Lower leg skin (tissue), 4 donors: ENCODE measurements at regions not wholly inside any gene's neighbourhood (a gene's known extent, or its start where the extent isn't known, plus 50 kb on each side); places are given as distances from the start of the nearest gene placed in this dataset.

Source experiments
- DNase-seq, 2 donors: peaks; one replicate each; pipeline ENCODE4 v3.0.0-alpha.2; 2019; ENCODE audit warnings: low spot score in 2 of 2
- H3K4me3 ChIP-seq: fragments of 200-600 bp; sonication (generic); 2 replicates; pipeline ENCODE4 v1.5.1; 2017; ENCODE audit warnings: mild to moderate bottlenecking, low read depth; ENCODE audit not compliant: poor library complexity, severe bottlenecking
- POLR2A ChIP-seq, 2 donors: fragments of 450-650 bp; IDR thresholded peaks; one replicate each; pipeline ENCODE4 v1.6.1; 2016 to 2017; ENCODE audit warnings: antibody characterized with exemption in 2 of 2, mild to moderate bottlenecking in 1 of 2, moderate library complexity in 1 of 2
- WGBS, 2 donors: methylation state at CpG; one replicate each; pipeline ENCODE4 v1.1.5; 2018; 5-methylcytosine and 5-hydroxymethylcytosine counted together
- intact Hi-C: fragments of 100-400 bp; cut with DNase I; formaldehyde crosslinking; loops from one replicate; pipeline ENCODE4 v1.15.0; 2023; ENCODE audit warnings: low total_unique reads
- TF ChIP-seq, protein P1 (sequence below), 3 donors: fragments of 450-650 bp; IDR thresholded peaks; one replicate each; pipeline ENCODE4 v1.5.1; 2016; ENCODE audit warnings: antibody characterized with exemption in 3 of 3, mild to moderate bottlenecking in 3 of 3, moderate library complexity in 2 of 3

DNA sequence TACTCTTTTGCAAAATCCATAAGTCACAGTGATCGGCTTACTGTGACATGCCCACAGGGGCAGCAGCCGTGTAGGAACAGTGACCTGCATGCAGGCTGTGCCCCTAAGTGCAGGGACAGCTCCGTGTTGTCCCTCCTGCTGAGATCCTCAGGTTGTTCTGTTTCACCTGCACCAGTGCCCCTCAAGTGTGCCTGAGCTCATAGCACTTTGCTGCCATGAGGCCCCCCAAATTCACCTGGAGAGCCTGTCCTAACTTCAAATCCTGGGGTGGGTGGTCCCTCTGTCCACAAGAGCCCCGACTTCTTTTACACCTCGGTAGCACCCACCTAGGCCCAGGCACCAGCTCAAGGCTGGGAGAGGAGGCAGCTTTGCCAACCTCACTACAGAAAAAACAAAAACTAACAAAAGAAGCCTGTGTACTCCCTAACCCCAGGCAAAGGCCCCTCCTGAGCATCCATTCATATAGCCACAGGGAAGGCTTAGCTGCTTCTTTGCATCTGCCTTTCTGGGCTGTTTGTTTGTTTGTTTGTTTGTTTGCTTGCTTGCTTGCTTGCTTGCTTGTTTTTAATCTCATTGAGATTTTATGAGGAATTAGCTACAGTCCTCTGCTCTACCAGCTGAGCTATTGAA, 214.5 kb downstream of the AUH start:
- DNase-seq: peak in 1 of 2 donors; percentile 82
- 89% methylated on average over 5 of the region's 5 CpGs for WGBS, 2 donors
- intact Hi-C loops: no loop called here
- TF ChIP-seq, protein P1, sequence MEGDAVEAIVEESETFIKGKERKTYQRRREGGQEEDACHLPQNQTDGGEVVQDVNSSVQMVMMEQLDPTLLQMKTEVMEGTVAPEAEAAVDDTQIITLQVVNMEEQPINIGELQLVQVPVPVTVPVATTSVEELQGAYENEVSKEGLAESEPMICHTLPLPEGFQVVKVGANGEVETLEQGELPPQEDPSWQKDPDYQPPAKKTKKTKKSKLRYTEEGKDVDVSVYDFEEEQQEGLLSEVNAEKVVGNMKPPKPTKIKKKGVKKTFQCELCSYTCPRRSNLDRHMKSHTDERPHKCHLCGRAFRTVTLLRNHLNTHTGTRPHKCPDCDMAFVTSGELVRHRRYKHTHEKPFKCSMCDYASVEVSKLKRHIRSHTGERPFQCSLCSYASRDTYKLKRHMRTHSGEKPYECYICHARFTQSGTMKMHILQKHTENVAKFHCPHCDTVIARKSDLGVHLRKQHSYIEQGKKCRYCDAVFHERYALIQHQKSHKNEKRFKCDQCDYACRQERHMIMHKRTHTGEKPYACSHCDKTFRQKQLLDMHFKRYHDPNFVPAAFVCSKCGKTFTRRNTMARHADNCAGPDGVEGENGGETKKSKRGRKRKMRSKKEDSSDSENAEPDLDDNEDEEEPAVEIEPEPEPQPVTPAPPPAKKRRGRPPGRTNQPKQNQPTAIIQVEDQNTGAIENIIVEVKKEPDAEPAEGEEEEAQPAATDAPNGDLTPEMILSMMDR (IDR thresholded peaks at IDR 0.05): no peak
- no peak for TF ChIP-seq POLR2A (IDR thresholded peaks at IDR 0.05)
- no peak overlapping the region for H3K4me3 ChIP-seq

DNA sequence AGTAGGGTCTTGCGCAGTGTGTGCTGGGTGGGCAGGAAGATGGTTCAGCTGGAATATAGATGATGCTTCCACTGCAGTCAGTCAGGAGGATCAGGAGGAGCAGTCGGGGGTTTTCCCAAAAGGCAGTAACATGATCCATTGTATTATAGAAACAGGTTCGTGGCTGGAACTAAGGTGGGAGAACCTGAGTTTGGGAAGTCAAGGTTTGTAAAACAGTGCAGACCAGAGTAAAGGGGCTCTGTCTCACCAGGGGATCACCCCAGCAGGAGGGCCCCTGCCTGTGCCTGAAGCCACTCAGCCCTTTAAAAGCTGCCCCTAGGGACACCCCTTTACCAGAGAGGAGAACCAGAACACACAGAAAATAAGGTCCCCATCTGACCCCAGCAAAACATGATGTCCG, 213.4 kb downstream of the AUH start:
- TF ChIP-seq, protein P1 (IDR thresholded peaks at IDR 0.05): no peak
- TF ChIP-seq POLR2A (IDR thresholded peaks at IDR 0.05): no peak
- no peak overlapping the region for H3K4me3 ChIP-seq
- peak in 1 of 2 donors; percentile 34 for DNase-seq
- intact Hi-C loops: no loop called here
- 65 to 66% methylated on average over 3 of the region's 4 CpGs for WGBS, 2 donors

DNA sequence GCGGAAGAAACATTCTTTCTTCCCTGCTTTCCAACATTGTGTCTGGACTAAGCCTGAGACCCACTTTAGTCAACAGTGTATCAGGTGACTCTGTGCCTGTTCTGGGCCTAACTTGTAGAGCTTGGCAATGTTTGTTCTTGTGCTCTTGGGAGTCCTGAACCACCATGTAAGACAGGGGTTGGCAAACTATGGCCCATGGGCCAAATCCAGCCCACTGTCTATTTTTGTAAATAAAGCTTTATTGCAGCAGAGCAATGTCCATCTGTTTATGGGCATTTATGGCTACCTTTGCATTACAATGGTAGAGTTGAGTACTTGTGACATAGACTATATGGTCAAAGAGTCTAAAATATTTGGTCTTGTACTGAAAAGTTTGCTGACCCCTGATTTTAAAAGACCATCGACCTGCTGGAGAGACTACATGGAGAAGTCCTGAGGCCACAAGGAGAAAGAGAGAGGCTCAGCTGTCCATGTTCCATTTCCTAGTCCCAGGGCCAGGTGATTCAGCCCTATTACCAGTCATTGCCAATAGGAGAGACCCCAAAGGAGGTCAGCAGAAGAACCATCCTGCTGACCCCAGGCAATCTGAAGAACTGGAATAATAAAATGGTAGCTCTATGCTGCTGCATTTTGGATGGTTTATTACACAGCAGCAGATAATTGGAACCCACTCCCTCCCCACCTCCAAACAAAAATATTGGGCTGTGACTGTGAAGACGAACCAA, 211.3 kb downstream of the AUH start:
- DNase-seq: peak in 1 of 2 donors; percentile 28
- WGBS, 2 donors: 82% methylated on average over 3 of the region's 3 CpGs
- TF ChIP-seq, protein P1 (IDR thresholded peaks at IDR 0.05): no peak
- TF ChIP-seq POLR2A (IDR thresholded peaks at IDR 0.05): no peak
- H3K4me3 ChIP-seq: no peak overlapping the region
- intact Hi-C loops: no loop called here

DNA sequence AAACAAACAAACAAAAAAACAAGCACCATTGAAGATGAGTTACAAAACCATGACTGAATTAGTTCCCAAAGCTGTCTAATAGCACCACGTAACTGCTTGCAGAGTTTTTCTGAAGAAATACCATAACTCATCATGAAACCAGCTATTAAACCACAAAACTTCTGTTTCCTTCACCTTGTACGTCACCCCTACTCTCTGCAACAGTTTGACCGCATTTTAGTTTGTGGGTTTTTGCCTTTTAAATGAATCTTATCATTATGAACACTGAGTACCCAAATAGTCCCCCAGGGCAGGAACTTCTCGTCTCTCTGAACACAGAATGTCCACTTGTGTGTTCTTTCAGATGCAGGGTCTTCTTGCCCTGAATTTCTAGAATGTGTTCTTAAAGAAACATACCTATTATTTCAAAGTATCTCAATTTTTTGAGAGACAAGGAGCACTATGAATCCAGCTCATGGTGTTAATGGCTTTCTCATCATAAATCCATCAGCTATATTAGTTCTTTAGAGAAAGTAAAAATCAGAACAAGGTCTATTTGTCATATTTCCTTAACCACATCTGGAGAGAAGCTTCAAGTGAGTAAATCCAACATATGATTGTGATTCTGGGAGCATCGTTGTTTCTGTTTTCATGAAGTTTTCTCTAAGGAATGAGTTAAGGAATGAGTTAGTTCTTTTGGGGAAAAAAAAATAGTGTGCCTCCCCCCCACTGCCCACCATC, 210.6 kb downstream of the AUH start:
- intact Hi-C loops: no loop called here
- no peak for TF ChIP-seq POLR2A (IDR thresholded peaks at IDR 0.05)
- TF ChIP-seq, protein P1 (IDR thresholded peaks at IDR 0.05): no peak
- no peak overlapping the region for H3K4me3 ChIP-seq
- peak in 1 of 2 donors; percentile 28 for DNase-seq
- 53 to 61% methylated on average over 5 of the region's 5 CpGs for WGBS, 2 donors

DNA sequence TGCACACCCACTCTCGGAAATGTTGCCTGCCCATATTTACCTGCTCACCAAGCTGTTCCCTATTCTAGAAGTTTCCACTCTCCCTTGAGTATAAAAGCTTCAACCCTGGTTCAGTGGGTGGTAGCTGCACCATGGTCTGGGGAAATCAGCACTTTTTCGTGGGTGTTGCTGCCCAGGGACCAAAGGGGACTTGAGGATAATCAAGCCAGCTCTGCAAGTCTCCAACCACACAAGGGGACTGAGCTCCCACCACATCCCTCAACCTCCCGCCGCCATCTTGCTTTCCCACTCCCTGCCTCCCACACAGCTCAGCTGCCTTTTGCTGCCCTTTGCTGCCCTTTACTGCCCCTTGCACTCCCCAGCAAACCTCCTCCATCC, 210.0 kb downstream of the AUH start:
- 72 to 77% methylated on average over 4 of the region's 4 CpGs for WGBS, 2 donors
- intact Hi-C loops: no loop called here
- DNase-seq: peak in 1 of 2 donors; percentile 72
- H3K4me3 ChIP-seq: no peak overlapping the region
- TF ChIP-seq, protein P1 (IDR thresholded peaks at IDR 0.05): no peak
- no peak for TF ChIP-seq POLR2A (IDR thresholded peaks at IDR 0.05)
